ENCODE measurements at regions not wholly inside any gene's neighbourhood (a gene's known extent, or its start where the extent isn't known, plus 50 kb on each side); places are given as distances from the start of the nearest gene placed in this dataset.

DNA sequence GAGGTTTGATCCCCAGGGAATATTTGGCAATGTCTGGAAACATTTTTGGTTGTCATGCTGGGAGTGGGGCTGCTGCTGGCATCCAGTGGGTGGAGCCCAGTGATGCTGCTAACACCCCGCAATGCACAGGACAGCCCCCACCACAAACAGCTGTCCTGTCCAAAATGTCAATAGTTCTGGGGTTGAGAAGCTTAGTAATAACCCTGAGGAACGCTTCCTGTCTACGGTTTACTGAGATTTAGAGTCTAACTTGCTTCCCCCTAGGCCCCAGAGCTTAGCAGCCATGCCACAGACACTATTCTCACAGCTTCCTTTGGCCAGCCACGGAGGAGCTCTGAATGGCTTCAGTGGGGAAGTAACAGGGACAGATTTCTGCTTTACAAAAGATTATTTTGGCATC lies 66.5 kb downstream of the MSX2 start:
- CTCF ChIA-PET, result interaction anchor here (1.3 kb wide), 1 partner anchor 369 kb away, joined by 3 read pairs; no protein-coding TSS in a partner anchor

DNA sequence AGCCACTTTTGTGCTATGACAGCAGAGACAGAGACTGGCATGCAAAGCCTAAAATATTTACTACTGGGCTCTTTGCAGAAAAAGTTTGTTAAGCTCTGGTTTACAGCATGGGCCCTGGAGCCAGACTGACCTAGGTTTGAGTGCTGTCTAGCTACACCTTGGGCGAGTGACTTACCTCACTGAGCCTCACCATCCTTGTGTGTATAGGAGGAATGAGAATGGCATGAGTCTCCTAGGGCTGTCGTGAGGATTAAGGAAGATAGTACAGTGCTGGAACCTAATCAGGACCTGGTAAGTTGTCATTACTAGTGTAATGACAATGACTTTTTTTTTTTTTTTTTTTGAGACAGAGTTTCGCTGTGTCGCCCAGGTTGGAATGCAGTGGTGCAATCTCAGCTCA lies 65.2 kb downstream of the MSX2 start:
- no peak for DNase-seq
- no peak overlapping the region for H2AFZ ChIP-seq (ENCODE audit: low read depth)
- no peaks in the 10 kb centered on the region for H3K9me3 ChIP-seq
- peaks cover 0 to 8% of the 10 kb centered on the region in 2 experiments; a peak in 1 of 4 replicates for H3K4me1 ChIP-seq (ENCODE audit: control insufficient read depth in 1 of 2, insufficient read depth in 2 of 2, low read depth in 1 of 2, low read length in 1 of 2)
- H3K4me2 ChIP-seq, result no peak overlapping the region
- no peaks in the 10 kb centered on the region for H3K36me3 ChIP-seq (replicated peaks in 1 of 2; ENCODE audit: control insufficient read depth in 1 of 2, insufficient read depth in 2 of 2, low read length in 1 of 2)
- H3F3A ChIP-seq (replicated peaks; ENCODE audit: insufficient read depth), result no peaks in the 10 kb centered on the region
- CTCF ChIA-PET, result interaction anchor here (1.2 to 1.4 kb wide), 2 partner anchors 371 to 463 kb away, joined by 3 read pairs; no protein-coding TSS in a partner anchor
- H3K27ac ChIP-seq (ENCODE audit: low read depth in 2 of 2, low read length in 1 of 2), result no peak overlapping the region
- H3K4me3 ChIP-seq (ENCODE audit: low read depth in 2 of 2, low read length in 1 of 2), result no peak overlapping the region
- TF ChIP-seq, protein P1, sequence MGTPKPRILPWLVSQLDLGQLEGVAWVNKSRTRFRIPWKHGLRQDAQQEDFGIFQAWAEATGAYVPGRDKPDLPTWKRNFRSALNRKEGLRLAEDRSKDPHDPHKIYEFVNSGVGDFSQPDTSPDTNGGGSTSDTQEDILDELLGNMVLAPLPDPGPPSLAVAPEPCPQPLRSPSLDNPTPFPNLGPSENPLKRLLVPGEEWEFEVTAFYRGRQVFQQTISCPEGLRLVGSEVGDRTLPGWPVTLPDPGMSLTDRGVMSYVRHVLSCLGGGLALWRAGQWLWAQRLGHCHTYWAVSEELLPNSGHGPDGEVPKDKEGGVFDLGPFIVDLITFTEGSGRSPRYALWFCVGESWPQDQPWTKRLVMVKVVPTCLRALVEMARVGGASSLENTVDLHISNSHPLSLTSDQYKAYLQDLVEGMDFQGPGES (IDR thresholded peaks at IDR 0.05; ENCODE audit: low read depth, low read length), result no peak
- TF ChIP-seq RAD21 (IDR thresholded peaks at IDR 0.05; ENCODE audit: low read length) (no peak), TCF12 (IDR thresholded peaks at IDR 0.05) (no peak), EZH2phosphoT487 (IDR thresholded peaks at IDR 0.05; ENCODE audit: borderline replicate concordance, low read depth) (no peak), POLR2AphosphoS5 (IDR thresholded peaks at IDR 0.05; ENCODE audit: low read depth, low read length) (no peak), FOSL2 (IDR thresholded peaks at IDR 0.05; ENCODE audit: borderline replicate concordance, low read depth) (no peak)
- TF ChIP-seq, protein P2, sequence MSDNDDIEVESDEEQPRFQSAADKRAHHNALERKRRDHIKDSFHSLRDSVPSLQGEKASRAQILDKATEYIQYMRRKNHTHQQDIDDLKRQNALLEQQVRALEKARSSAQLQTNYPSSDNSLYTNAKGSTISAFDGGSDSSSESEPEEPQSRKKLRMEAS (IDR thresholded peaks at IDR 0.05; ENCODE audit: low read depth), result no peak
- TF ChIP-seq, protein P3, sequence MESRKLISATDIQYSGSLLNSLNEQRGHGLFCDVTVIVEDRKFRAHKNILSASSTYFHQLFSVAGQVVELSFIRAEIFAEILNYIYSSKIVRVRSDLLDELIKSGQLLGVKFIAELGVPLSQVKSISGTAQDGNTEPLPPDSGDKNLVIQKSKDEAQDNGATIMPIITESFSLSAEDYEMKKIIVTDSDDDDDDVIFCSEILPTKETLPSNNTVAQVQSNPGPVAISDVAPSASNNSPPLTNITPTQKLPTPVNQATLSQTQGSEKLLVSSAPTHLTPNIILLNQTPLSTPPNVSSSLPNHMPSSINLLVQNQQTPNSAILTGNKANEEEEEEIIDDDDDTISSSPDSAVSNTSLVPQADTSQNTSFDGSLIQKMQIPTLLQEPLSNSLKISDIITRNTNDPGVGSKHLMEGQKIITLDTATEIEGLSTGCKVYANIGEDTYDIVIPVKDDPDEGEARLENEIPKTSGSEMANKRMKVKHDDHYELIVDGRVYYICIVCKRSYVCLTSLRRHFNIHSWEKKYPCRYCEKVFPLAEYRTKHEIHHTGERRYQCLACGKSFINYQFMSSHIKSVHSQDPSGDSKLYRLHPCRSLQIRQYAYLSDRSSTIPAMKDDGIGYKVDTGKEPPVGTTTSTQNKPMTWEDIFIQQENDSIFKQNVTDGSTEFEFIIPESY (IDR thresholded peaks at IDR 0.05; ENCODE audit: borderline replicate concordance, low read depth), result no peak
- H4K20me1 ChIP-seq (ENCODE audit: insufficient read depth), result no peaks in the 10 kb centered on the region
- H3K79me2 ChIP-seq (ENCODE audit: insufficient read depth), result no peaks in the 10 kb centered on the region
- H3K9me2 ChIP-seq, result no peaks in the 10 kb centered on the region
- WGBS (ENCODE audit: low lambda C conversion rate), result 49% methylated on average over 4 of the region's 4 CpGs
- no peak overlapping the region for H3K9ac ChIP-seq
- H3K27me3 ChIP-seq (ENCODE audit: insufficient read depth), result no peaks in the 10 kb centered on the region
- POLR2A ChIA-PET, result no interaction called here

More for the DNA sequence above, 66.5 kb downstream of the MSX2 start:
- no peak overlapping the region for H3K4me3 ChIP-seq (ENCODE audit: low read depth in 2 of 2, low read length in 1 of 2)
- POLR2A ChIA-PET, result no interaction called here
- peaks cover 0 to 8% of the 10 kb centered on the region in 2 experiments; a peak in 1 of 4 replicates for H3K4me1 ChIP-seq (ENCODE audit: control insufficient read depth in 1 of 2, insufficient read depth in 2 of 2, low read depth in 1 of 2, low read length in 1 of 2)
- H4K20me1 ChIP-seq (ENCODE audit: insufficient read depth), result no peaks in the 10 kb centered on the region
- no peaks in the 10 kb centered on the region for H3K27me3 ChIP-seq (ENCODE audit: insufficient read depth)
- no peak overlapping the region for H2AFZ ChIP-seq (ENCODE audit: low read depth)
- no peak overlapping the region for H3K4me2 ChIP-seq
- no peak overlapping the region for H3K9ac ChIP-seq
- 42% methylated on average over 4 of the region's 4 CpGs for WGBS (ENCODE audit: low lambda C conversion rate)
- TF ChIP-seq TEAD4 (IDR thresholded peaks at IDR 0.05; ENCODE audit: borderline replicate concordance, insufficient read depth) (no peak), RXRA (IDR thresholded peaks at IDR 0.05; ENCODE audit: borderline replicate concordance, low read depth) (no peak), JUND (IDR thresholded peaks at IDR 0.05) (no peak), TCF12 (IDR thresholded peaks at IDR 0.05) (no peak), GATA2 (CRISPR knock-in tag; IDR thresholded peaks at IDR 0.05) (no peak), RFX5 (IDR thresholded peaks at IDR 0.05; ENCODE audit: low read length) (no peak), RAD21 (IDR thresholded peaks at IDR 0.05; ENCODE audit: low read length) (no peak), GABPA (IDR thresholded peaks at IDR 0.05; ENCODE audit: low read depth) (no peak), NFIC (IDR thresholded peaks at IDR 0.05; ENCODE audit: borderline replicate concordance) (no peak), POLR2AphosphoS5 (IDR thresholded peaks at IDR 0.05; ENCODE audit: low read depth, low read length) (no peak), TAF1 (IDR thresholded peaks at IDR 0.05; ENCODE audit: borderline replicate concordance, low read depth, low read length) (no peak), FOXJ3 (CRISPR knock-in tag; IDR thresholded peaks at IDR 0.05) (no peak), YY1 (IDR thresholded peaks at IDR 0.05; ENCODE audit: low read depth) (no peak)
- TF ChIP-seq, protein P3 (IDR thresholded peaks at IDR 0.05; ENCODE audit: borderline replicate concordance, low read depth), result no peak
- TF ChIP-seq, protein P4, sequence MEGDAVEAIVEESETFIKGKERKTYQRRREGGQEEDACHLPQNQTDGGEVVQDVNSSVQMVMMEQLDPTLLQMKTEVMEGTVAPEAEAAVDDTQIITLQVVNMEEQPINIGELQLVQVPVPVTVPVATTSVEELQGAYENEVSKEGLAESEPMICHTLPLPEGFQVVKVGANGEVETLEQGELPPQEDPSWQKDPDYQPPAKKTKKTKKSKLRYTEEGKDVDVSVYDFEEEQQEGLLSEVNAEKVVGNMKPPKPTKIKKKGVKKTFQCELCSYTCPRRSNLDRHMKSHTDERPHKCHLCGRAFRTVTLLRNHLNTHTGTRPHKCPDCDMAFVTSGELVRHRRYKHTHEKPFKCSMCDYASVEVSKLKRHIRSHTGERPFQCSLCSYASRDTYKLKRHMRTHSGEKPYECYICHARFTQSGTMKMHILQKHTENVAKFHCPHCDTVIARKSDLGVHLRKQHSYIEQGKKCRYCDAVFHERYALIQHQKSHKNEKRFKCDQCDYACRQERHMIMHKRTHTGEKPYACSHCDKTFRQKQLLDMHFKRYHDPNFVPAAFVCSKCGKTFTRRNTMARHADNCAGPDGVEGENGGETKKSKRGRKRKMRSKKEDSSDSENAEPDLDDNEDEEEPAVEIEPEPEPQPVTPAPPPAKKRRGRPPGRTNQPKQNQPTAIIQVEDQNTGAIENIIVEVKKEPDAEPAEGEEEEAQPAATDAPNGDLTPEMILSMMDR (IDR thresholded peaks at IDR 0.05), result no peak
- H3K36me3 ChIP-seq (replicated peaks in 1 of 2; ENCODE audit: control insufficient read depth in 1 of 2, insufficient read depth in 2 of 2, low read length in 1 of 2), result no peaks in the 10 kb centered on the region
- H3K9me3 ChIP-seq, result no peaks in the 10 kb centered on the region
- DNase-seq, result no peak
- no peak overlapping the region for H3K27ac ChIP-seq (ENCODE audit: low read depth in 2 of 2, low read length in 1 of 2)
- H3K79me2 ChIP-seq (ENCODE audit: insufficient read depth), result no peaks in the 10 kb centered on the region
- H3K9me2 ChIP-seq, result no peaks in the 10 kb centered on the region
- H3F3A ChIP-seq (replicated peaks; ENCODE audit: insufficient read depth), result no peaks in the 10 kb centered on the region

Measured in SK-N-SH (cell line).